Right atrium auricular region (tissue), 2 donors: ENCODE measurements at regions not wholly inside any gene's neighbourhood (a gene's known extent, or its start where the extent isn't known, plus 50 kb on each side); places are given as distances from the start of the nearest gene placed in this dataset.

Experiments used
- DNase-seq: peaks from one replicate; pipeline ENCODE4 v3.0.0-alpha.2; 2019; ENCODE audit warnings: low spot score
- H3K27ac ChIP-seq, 2 donors: fragments of 200-600 bp; sonication (generic); 1 replicate in 1 of 2; 2 replicates in 1 of 2; pipeline ENCODE4 v1.5.1; 2016 to 2019
- H3K27me3 ChIP-seq, 2 donors: fragments of 200-600 bp; sonication (generic); one replicate each; pipeline versions ENCODE4 v1.5.1 to v1.6.0; 2017 to 2019
- H3K36me3 ChIP-seq: fragments of 200-600 bp; sonication (generic); one replicate; pipeline ENCODE4 v1.5.1; 2016
- H3K4me1 ChIP-seq, 2 donors: fragments of 200-600 bp; sonication (generic); one replicate each; pipeline versions ENCODE4 v1.5.1 to v1.6.0; 2017 to 2019
- H3K4me3 ChIP-seq, 2 donors: fragments of 200-600 bp; sonication (generic); 1 replicate in 1 of 2; 2 replicates in 1 of 2; pipeline ENCODE4 v1.5.1; 2017 to 2019; ENCODE audit warnings: mild to moderate bottlenecking in 1 of 2, moderate library complexity in 1 of 2
- H3K9me3 ChIP-seq, 2 donors: fragments of 200-600 bp; sonication (generic); one replicate each; pipeline ENCODE4 v1.5.1; 2019
- CTCF ChIP-seq, 2 donors: fragments of 200-600 bp; sonication (generic); IDR thresholded peaks; one replicate each; pipeline ENCODE4 v1.5.1; 2019; ENCODE audit warnings: antibody characterized with exemption in 2 of 2

GRCh38 chr13:39888865-39889810 lies 233.7 kb downstream of the COG6 start:
- Histone ChIP-seq H3K4me1 (peaks cover 0 to 9% of the 10 kb centered on the region in 2 donors), H3K27ac (peak overlapping the region in 1 of 2 donors; percentile 1)
- TF ChIP-seq CTCF (IDR thresholded peaks at IDR 0.05) = no peak

GRCh38 chr13:39890537-39890936 lies 235.1 kb downstream of the COG6 start:
- Histone ChIP-seq H3K36me3 (no peaks in the 10 kb centered on the region), H3K27ac (no peak overlapping the region), H3K4me1 (peaks cover 0 to 9% of the 10 kb centered on the region in 2 donors), H3K27me3 (no peaks in the 10 kb centered on the region), H3K9me3 (peaks cover 0 to 1% of the 10 kb centered on the region in 2 donors), H3K4me3 (no peak overlapping the region)
- no peak for DNase-seq
- no peak for TF ChIP-seq CTCF (IDR thresholded peaks at IDR 0.05)

More at GRCh38 chr13:39888865-39889810, 233.7 kb downstream of the COG6 start:
- Histone ChIP-seq H3K36me3 (no peaks in the 10 kb centered on the region), H3K9me3 (peaks cover 0 to 14% of the 10 kb centered on the region in 2 donors), H3K27me3 (no peaks in the 10 kb centered on the region), H3K4me3 (no peak overlapping the region)
- no peak for DNase-seq

- Histone ChIP-seq H3K27me3 (no peaks in the 10 kb centered on the region), H3K9me3 (no peaks in the 10 kb centered on the region), H3K27ac (peak overlapping the region in 1 of 2 donors; percentile 41), H3K36me3 (no peaks in the 10 kb centered on the region), H3K4me1 (peaks cover 0 to 9% of the 10 kb centered on the region in 2 donors), H3K4me3 (no peak overlapping the region)
- no peak for DNase-seq
- TF ChIP-seq CTCF (IDR thresholded peaks at IDR 0.05) = no peak
Observed at GRCh38 chr13:39892721-39893685, 237.5 kb downstream of the COG6 start.

GRCh38 chr13:39893808-39894207 lies 238.3 kb downstream of the COG6 start:
- H3K4me1 ChIP-seq = peaks cover 0 to 7% of the 10 kb centered on the region in 2 donors
- H3K27ac ChIP-seq = peak overlapping the region in 1 of 2 donors; percentile 41
- H3K36me3 ChIP-seq = no peaks in the 10 kb centered on the region
- no peak for DNase-seq
- no peak for TF ChIP-seq CTCF (IDR thresholded peaks at IDR 0.05)
- H3K27me3 ChIP-seq = no peaks in the 10 kb centered on the region
- H3K4me3 ChIP-seq = no peak overlapping the region
- H3K9me3 ChIP-seq = no peaks in the 10 kb centered on the region

GRCh38 chr13:39894586-39894985 lies 239.1 kb downstream of the COG6 start:
- Histone ChIP-seq H3K36me3 (no peaks in the 10 kb centered on the region), H3K4me1 (no peaks in the 10 kb centered on the region), H3K27me3 (no peaks in the 10 kb centered on the region), H3K9me3 (no peaks in the 10 kb centered on the region), H3K4me3 (no peak overlapping the region), H3K27ac (no peak overlapping the region)
- no peak for DNase-seq
- no peak for TF ChIP-seq CTCF (IDR thresholded peaks at IDR 0.05)
